Ovary (tissue), 3 donors: ENCODE measurements at regions not wholly inside any gene's neighbourhood (a gene's known extent, or its start where the extent isn't known, plus 50 kb on each side); places are given as distances from the start of the nearest gene placed in this dataset.

Experiments
- CTCF ChIP-seq, 3 donors: fragments of 450-650 bp in 2 of 3; fragments of 200-600 bp in 1 of 3; IDR thresholded peaks; one replicate each; pipeline versions ENCODE4 v1.5.1 to v1.8.0; 2016 to 2022; ENCODE audit warnings: antibody characterized with exemption in 3 of 3, mild to moderate bottlenecking in 1 of 3
- EP300 ChIP-seq: sonication (generic); formaldehyde crosslinking; IDR thresholded peaks from one replicate; pipeline ENCODE4 v1.6.1; 2017; ENCODE audit warnings: antibody characterized with exemption
- donor health status: DM: no; HTN: no; CAD: no.

GRCh38 chr10:37619336-37619735 lies 238.1 kb downstream of the ZNF248 start:
- no peak for TF ChIP-seq EP300
- TF ChIP-seq CTCF (IDR thresholded peaks at IDR 0.05) = no peak
